Neural cell (in vitro differentiated cells): ENCODE measurements at regions not wholly inside any gene's neighbourhood (a gene's known extent, or its start where the extent isn't known, plus 50 kb on each side); places are given as distances from the start of the nearest gene placed in this dataset.

Source experiments
- H2AFZ ChIP-seq: fragments of 200-600, 300-800 bp; sonication (generic), shearing (Covaris generic); 2 replicates; pipeline ENCODE4 v1.6.0; 2014; ENCODE audit warnings: low read depth, mild to moderate bottlenecking, antibody characterized with exemption, low read length, moderate library complexity
- H3F3A ChIP-seq: fragments of 200-600 bp; shearing (Covaris generic); 2 replicates; pipeline ENCODE4 v1.6.1; 2016; ENCODE audit warnings: mild to moderate bottlenecking, moderate library complexity, mixed read lengths, antibody characterized with exemption, low read length; ENCODE audit not compliant: insufficient read depth, poor library complexity, severe bottlenecking
- H3K27ac ChIP-seq: fragments of 200-600, 300-800 bp; sonication (generic), shearing (Covaris generic); 2 replicates; pipeline ENCODE4 v1.5.1; 2014; ENCODE audit warnings: mild to moderate bottlenecking, low read length, moderate library complexity
- H3K27me3 ChIP-seq: fragments of 300-800, 200-600 bp; sonication (generic), shearing (Covaris generic); 2 replicates; pipeline ENCODE4 v1.6.0; 2014; ENCODE audit warnings: mild to moderate bottlenecking, low read depth, low read length, moderate library complexity; ENCODE audit not compliant: insufficient read depth
- H3K36me3 ChIP-seq: fragments of 300-800, 200-600 bp; sonication (generic), shearing (Covaris generic); 2 replicates; pipeline ENCODE4 v1.5.1; 2014; ENCODE audit warnings: mild to moderate bottlenecking, antibody characterized with exemption, low read length, moderate library complexity; ENCODE audit not compliant: insufficient read depth
- H3K4me2 ChIP-seq: fragments of 300-800, 200-600 bp; sonication (generic), shearing (Covaris generic); 2 replicates; pipeline ENCODE4 v1.6.0; 2014; ENCODE audit warnings: mild to moderate bottlenecking, low read length
- H3K4me3 ChIP-seq: fragments of 300-800, 200-600 bp; sonication (generic), shearing (Covaris generic); 2 replicates; pipeline ENCODE4 v1.5.1; 2014; ENCODE audit warnings: mild to moderate bottlenecking, low read length, moderate library complexity
- H3K79me2 ChIP-seq: fragments of 200-600 bp; shearing (Covaris generic); replicated peaks from 2 replicates; pipeline ENCODE4 v1.6.0; 2014; ENCODE audit warnings: mild to moderate bottlenecking, low read length, moderate library complexity; ENCODE audit not compliant: insufficient read depth
- H3K9ac ChIP-seq: fragments of 300-800, 200-600 bp; sonication (generic), shearing (Covaris generic); 2 replicates; pipeline ENCODE4 v1.6.1; 2016; ENCODE audit warnings: mild to moderate bottlenecking, low read length, mixed read lengths
- H3K9me2 ChIP-seq: fragments of 200-600 bp; shearing (Covaris generic); 2 replicates; pipeline ENCODE4 v1.6.1; 2016; ENCODE audit warnings: mild to moderate bottlenecking, low read length, mixed read lengths; ENCODE audit not compliant: insufficient read depth
- H3K9me3 ChIP-seq: fragments of 200-600, 300-800 bp; sonication (generic), shearing (Covaris generic); 2 replicates; pipeline ENCODE4 v1.6.1; 2016; ENCODE audit warnings: mild to moderate bottlenecking, mixed run types, low read length, moderate library complexity, mixed read lengths
- H4K20me1 ChIP-seq: fragments of 200-600 bp; shearing (Covaris generic); 2 replicates; pipeline ENCODE4 v1.6.1; 2016; ENCODE audit warnings: mild to moderate bottlenecking, mixed run types; ENCODE audit not compliant: insufficient read depth
- CTCF ChIP-seq: fragments of 450-650 bp; IDR thresholded peaks from 2 replicates; pipeline ENCODE4 v1.5.1; 2014; ENCODE audit warnings: antibody characterized with exemption, mild to moderate bottlenecking, moderate library complexity; ENCODE audit not compliant: poor library complexity, severe bottlenecking
- EP300 ChIP-seq: fragments of 450-650 bp; conservative IDR thresholded peaks from 2 replicates; pipeline ENCODE4 v1.6.1; 2014; ENCODE audit warnings: antibody characterized with exemption, mild to moderate bottlenecking, moderate library complexity; ENCODE audit not compliant: poor library complexity, severe bottlenecking
- EZH2 ChIP-seq: fragments of 200-600, 300-800 bp; shearing (Covaris generic), sonication (generic); IDR thresholded peaks from 2 replicates; pipeline ENCODE4 v1.6.1; 2014; ENCODE audit warnings: antibody characterized with exemption, low read length, borderline replicate concordance, mild to moderate bottlenecking; ENCODE audit not compliant: insufficient read depth, poor library complexity, severe bottlenecking
- MXI1 ChIP-seq: fragments of 450-650 bp; conservative IDR thresholded peaks from 2 replicates; pipeline ENCODE4 v1.6.1; 2014; ENCODE audit warnings: antibody characterized with exemption, mild to moderate bottlenecking; ENCODE audit not compliant: poor library complexity, severe bottlenecking
- POLR2AphosphoS5 ChIP-seq: IDR thresholded peaks from 2 replicates; pipeline ENCODE4 v1.6.1; 2012
- RAD21 ChIP-seq: fragments of 450-650 bp; conservative IDR thresholded peaks from 2 replicates; pipeline ENCODE4 v1.6.1; 2014; ENCODE audit warnings: antibody characterized with exemption, mild to moderate bottlenecking, moderate library complexity
- REST ChIP-seq: IDR thresholded peaks from 2 replicates; pipeline ENCODE4 v1.6.1; 2012; ENCODE audit warnings: borderline replicate concordance
- SMC3 ChIP-seq: fragments of 450-650 bp; conservative IDR thresholded peaks from 2 replicates; pipeline ENCODE4 v1.6.1; 2014; ENCODE audit warnings: antibody characterized with exemption, mild to moderate bottlenecking, moderate library complexity; ENCODE audit not compliant: poor library complexity
- TAF1 ChIP-seq: IDR thresholded peaks from 2 replicates; pipeline ENCODE4 v1.6.1; 2012; ENCODE audit warnings: low read depth

GRCh38 chr1:105122041-105122440, 1372.3 kb downstream of the AMY1C start:
- Histone ChIP-seq H2AFZ (no peak overlapping the region), H3K27me3 (no peaks in the 10 kb centered on the region), H3K4me2 (no peak overlapping the region), H3F3A (no peaks in the 10 kb centered on the region), H3K79me2 (no peaks in the 10 kb centered on the region), H3K4me3 (no peak overlapping the region), H3K27ac (no peak overlapping the region), H4K20me1 (no peaks in the 10 kb centered on the region), H3K9me3 (no peaks in the 10 kb centered on the region), H3K36me3 (no peaks in the 10 kb centered on the region), H3K9ac (no peak overlapping the region), H3K9me2 (no peaks in the 10 kb centered on the region)
- TF ChIP-seq POLR2AphosphoS5 = no peak
- no peak for TF ChIP-seq TAF1
- TF ChIP-seq MXI1 = no peak
- TF ChIP-seq EZH2 = no peak
- no peak for TF ChIP-seq EP300
- TF ChIP-seq SMC3 = no peak
- no peak for TF ChIP-seq CTCF
- no peak for TF ChIP-seq REST
- no peak for TF ChIP-seq RAD21

GRCh38 chr1:105137543-105138457, 1388.1 kb downstream of the AMY1C start:
- H4K20me1 ChIP-seq = no peaks in the 10 kb centered on the region
- H3F3A ChIP-seq = no peaks in the 10 kb centered on the region
- H3K36me3 ChIP-seq = no peaks in the 10 kb centered on the region
- no peaks in the 10 kb centered on the region for H3K79me2 ChIP-seq
- no peaks in the 10 kb centered on the region for H3K9me2 ChIP-seq
- H2AFZ ChIP-seq = no peak overlapping the region
- H3K9me3 ChIP-seq = no peaks in the 10 kb centered on the region
- H3K27ac ChIP-seq = no peak overlapping the region
- H3K9ac ChIP-seq = no peak overlapping the region
- no peak overlapping the region for H3K4me3 ChIP-seq
- H3K27me3 ChIP-seq = no peaks in the 10 kb centered on the region
- H3K4me2 ChIP-seq = no peak overlapping the region
- TF ChIP-seq EP300 (no peak), CTCF (no peak), MXI1 (no peak), EZH2 (no peak), POLR2AphosphoS5 (no peak), SMC3 (no peak), TAF1 (no peak), REST (no peak), RAD21 (no peak)
